ENCODE measurements at regions not wholly inside any gene's neighbourhood (a gene's known extent, or its start where the extent isn't known, plus 50 kb on each side); places are given as distances from the start of the nearest gene placed in this dataset.

- TF ChIP-seq, protein P1, sequence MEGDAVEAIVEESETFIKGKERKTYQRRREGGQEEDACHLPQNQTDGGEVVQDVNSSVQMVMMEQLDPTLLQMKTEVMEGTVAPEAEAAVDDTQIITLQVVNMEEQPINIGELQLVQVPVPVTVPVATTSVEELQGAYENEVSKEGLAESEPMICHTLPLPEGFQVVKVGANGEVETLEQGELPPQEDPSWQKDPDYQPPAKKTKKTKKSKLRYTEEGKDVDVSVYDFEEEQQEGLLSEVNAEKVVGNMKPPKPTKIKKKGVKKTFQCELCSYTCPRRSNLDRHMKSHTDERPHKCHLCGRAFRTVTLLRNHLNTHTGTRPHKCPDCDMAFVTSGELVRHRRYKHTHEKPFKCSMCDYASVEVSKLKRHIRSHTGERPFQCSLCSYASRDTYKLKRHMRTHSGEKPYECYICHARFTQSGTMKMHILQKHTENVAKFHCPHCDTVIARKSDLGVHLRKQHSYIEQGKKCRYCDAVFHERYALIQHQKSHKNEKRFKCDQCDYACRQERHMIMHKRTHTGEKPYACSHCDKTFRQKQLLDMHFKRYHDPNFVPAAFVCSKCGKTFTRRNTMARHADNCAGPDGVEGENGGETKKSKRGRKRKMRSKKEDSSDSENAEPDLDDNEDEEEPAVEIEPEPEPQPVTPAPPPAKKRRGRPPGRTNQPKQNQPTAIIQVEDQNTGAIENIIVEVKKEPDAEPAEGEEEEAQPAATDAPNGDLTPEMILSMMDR (IDR thresholded peaks at IDR 0.05): no peak
- no peak for TF ChIP-seq POLR2A (IDR thresholded peaks at IDR 0.05)
These were observed 287.7 kb downstream of the BTG1 start for GRCh38 chr12:91857813-91858542.

Data from heart left ventricle (tissue), 13 donors.